Thymus (tissue), 11 donors: ENCODE measurements at regions not wholly inside any gene's neighbourhood (a gene's known extent, or its start where the extent isn't known, plus 50 kb on each side); places are given as distances from the start of the nearest gene placed in this dataset.

ENCODE experiments used
- DNase-seq, 9 donors: peaks; one replicate each; pipeline ENCODE4 v3.0.0-alpha.2; 2013; ENCODE audit warnings: low spot score in 9 of 9, low read depth in 6 of 9, missing footprints in 1 of 9
- H3K27ac ChIP-seq, 2 donors: one replicate each; pipeline ENCODE4 v1.5.1; 2013; ENCODE audit warnings: control low read depth in 1 of 2, low read depth in 1 of 2, low read length in 1 of 2, mild to moderate bottlenecking in 1 of 2, moderate library complexity in 1 of 2
- H3K27me3 ChIP-seq, 2 donors: one replicate each; pipeline ENCODE4 v1.5.1; 2013; ENCODE audit warnings: low read length in 1 of 2; ENCODE audit not compliant: control insufficient read depth in 2 of 2, insufficient read depth in 1 of 2
- H3K36me3 ChIP-seq, 2 donors: one replicate each; pipeline ENCODE4 v1.5.1; 2013; ENCODE audit warnings: low read length in 1 of 2, mild to moderate bottlenecking in 1 of 2, moderate library complexity in 1 of 2; ENCODE audit not compliant: control insufficient read depth in 2 of 2, insufficient read depth in 2 of 2
- H3K4me1 ChIP-seq, 2 donors: one replicate each; pipeline ENCODE4 v1.5.1; 2013; ENCODE audit warnings: low read length in 2 of 2; ENCODE audit not compliant: control insufficient read depth in 2 of 2, insufficient read depth in 2 of 2
- H3K4me3 ChIP-seq, 2 donors: one replicate each; pipeline ENCODE4 v1.5.1; 2013; ENCODE audit warnings: low read length in 2 of 2, control low read depth in 1 of 2, mild to moderate bottlenecking in 1 of 2
- H3K9me3 ChIP-seq, 2 donors: one replicate each; pipeline ENCODE4 v1.5.1; 2013; ENCODE audit warnings: low read length in 1 of 2, mild to moderate bottlenecking in 1 of 2; ENCODE audit not compliant: control insufficient read depth in 2 of 2, insufficient read depth in 1 of 2
- WGBS: extraction: QIAGEN DNeasy Blood & Tissue Kit; methylation state at CpG from one replicate; pipeline ENCODE4 v1.1.7; 2013; 5-methylcytosine and 5-hydroxymethylcytosine counted together
- donor health status: healthy.

DNA sequence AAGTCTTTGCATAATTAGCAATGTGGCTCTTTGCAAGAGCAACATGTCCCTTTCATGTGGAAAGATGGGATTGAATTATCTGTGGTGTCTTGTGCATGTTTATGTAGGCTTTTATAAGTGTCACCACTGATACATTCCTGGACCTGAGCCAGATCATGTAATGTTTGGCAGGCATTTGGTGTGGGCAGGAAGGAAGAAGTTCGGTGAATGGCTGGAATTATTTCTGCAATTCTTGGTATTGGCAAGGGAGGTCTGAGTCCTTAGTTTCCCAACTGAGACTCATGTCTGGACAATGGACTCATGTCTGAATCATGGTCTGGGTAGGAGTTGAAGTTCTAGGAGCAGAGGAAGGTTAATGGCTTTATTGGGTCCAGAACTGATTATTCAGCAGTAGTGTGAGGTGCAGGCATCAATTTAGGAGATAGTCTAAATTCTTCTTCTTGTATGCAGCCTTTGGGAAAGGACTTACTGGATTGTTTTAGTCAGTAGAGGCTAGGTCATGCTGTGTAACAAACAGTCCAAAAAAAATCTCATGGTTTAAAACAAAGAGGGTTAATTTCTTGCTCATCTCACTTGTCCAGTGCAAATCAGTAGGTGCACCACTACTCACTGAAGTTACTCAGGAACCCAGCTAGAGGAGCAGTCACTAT lies 186.5 kb upstream of the LHX5 start:
- Histone ChIP-seq H3K4me1 (no peaks in the 10 kb centered on the region), H3K36me3 (no peaks in the 10 kb centered on the region), H3K9me3 (peaks cover 0 to 2% of the 10 kb centered on the region in 2 donors), H3K27ac (no peak overlapping the region), H3K4me3 (no peak overlapping the region), H3K27me3 (no peaks in the 10 kb centered on the region)
- 61% methylated on average over 1 of the region's 1 CpG for whole genome bisulfite sequencing
- DNase-seq: no peak

DNA sequence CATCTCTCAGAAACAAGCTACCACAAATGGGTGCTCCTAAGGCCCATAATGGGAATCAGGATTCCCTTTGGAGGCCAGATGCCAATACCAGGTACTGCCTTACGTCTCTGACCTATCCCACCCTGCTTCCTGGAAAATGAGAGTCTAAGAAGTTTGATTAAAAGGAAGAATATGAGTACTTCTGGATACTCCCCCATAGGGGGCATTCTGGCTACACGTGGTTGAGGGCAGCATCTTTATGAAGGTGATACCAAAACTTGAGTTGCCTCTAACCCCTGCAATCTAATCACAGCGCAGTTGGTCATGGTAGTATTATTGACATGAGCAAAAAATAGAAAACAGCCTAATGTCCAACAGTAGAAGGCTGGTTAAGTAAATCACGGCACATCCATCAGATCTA lies 184.2 kb upstream of the LHX5 start:
- Histone ChIP-seq H3K4me1 (no peaks in the 10 kb centered on the region), H3K4me3 (no peak overlapping the region), H3K27ac (no peak overlapping the region), H3K27me3 (no peaks in the 10 kb centered on the region), H3K36me3 (no peaks in the 10 kb centered on the region), H3K9me3 (peaks cover 0 to 2% of the 10 kb centered on the region in 2 donors)
- no peak for DNase-seq
- WGBS: 62% methylated on average over 4 of the region's 4 CpGs

DNA sequence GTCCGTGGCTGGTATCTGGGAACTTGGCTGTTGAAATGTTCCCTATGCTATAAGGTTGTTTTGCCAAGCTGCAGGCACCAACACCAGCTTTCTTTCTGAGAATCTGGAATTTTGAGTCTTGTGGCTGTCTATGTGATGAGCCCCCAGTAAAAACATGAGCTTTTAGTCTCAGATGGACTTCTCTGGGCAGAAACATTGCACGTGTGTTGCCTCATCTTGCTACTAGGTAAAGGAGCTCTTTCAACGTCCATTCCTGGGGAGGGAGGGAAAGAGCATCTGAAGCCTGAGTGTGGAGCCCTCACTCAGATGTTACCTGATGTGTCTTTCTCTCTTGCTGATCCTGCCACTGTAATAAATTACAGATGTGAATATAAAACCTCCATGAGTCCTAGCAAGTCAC lies 183.8 kb upstream of the LHX5 start:
- Histone ChIP-seq H3K36me3 (no peaks in the 10 kb centered on the region), H3K4me3 (no peak overlapping the region), H3K4me1 (no peaks in the 10 kb centered on the region), H3K27me3 (no peaks in the 10 kb centered on the region), H3K9me3 (peaks cover 0 to 2% of the 10 kb centered on the region in 2 donors), H3K27ac (no peak overlapping the region)
- no peak for DNase-seq
- 93% methylated on average over 3 of the region's 3 CpGs for WGBS

DNA sequence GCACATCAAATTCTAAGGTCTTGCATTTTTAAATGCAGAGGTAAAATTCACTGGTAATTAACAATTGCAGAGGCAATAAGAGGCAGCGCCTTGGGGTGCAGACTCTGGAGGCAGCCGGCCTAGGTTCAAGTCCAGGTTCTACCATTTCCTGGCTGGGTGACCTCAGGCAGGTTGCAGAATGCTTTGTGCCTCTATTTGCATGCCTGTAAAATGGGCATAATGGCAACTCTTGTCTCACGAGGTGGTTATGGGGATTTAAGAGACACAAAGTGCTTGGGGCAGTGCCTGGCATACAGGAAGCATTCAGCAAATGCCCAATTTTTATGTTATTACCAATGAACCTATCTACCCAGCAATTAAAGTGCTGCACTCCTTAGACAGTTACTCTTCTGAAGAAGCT lies 180.0 kb upstream of the LHX5 start:
- Histone ChIP-seq H3K9me3 (peaks cover 0 to 2% of the 10 kb centered on the region in 2 donors), H3K36me3 (no peaks in the 10 kb centered on the region), H3K4me3 (no peak overlapping the region), H3K27ac (no peak overlapping the region), H3K4me1 (no peaks in the 10 kb centered on the region), H3K27me3 (peaks cover 0 to 10% of the 10 kb centered on the region in 2 donors)
- no peak for DNase-seq
- WGBS: 73% methylated on average over 3 of the region's 3 CpGs

DNA sequence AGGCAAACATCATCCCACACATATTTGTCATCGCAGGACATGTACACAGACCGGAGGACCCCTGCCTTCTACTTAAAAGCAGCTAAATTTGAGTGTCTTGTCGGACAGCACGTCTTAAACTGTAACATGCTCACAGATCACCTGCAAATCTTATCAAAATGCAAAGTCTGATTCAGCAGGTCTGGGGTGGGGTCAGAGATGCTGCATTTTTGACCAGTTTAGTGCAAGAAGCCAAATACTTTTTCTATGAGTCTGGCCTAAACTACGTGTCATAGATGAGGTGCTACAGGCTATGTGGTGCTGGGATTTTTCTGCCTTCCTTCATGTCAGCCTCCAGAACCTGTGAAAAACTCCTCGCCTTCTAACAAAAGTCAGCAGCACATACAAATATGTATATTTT lies 178.8 kb upstream of the LHX5 start:
- Histone ChIP-seq H3K9me3 (peaks cover 0 to 2% of the 10 kb centered on the region in 2 donors), H3K36me3 (no peaks in the 10 kb centered on the region), H3K27ac (no peak overlapping the region), H3K4me3 (no peak overlapping the region), H3K27me3 (peaks cover 0 to 12% of the 10 kb centered on the region in 2 donors), H3K4me1 (no peaks in the 10 kb centered on the region)
- 90% methylated on average over 6 of the region's 6 CpGs for WGBS
- no peak for DNase-seq

DNA sequence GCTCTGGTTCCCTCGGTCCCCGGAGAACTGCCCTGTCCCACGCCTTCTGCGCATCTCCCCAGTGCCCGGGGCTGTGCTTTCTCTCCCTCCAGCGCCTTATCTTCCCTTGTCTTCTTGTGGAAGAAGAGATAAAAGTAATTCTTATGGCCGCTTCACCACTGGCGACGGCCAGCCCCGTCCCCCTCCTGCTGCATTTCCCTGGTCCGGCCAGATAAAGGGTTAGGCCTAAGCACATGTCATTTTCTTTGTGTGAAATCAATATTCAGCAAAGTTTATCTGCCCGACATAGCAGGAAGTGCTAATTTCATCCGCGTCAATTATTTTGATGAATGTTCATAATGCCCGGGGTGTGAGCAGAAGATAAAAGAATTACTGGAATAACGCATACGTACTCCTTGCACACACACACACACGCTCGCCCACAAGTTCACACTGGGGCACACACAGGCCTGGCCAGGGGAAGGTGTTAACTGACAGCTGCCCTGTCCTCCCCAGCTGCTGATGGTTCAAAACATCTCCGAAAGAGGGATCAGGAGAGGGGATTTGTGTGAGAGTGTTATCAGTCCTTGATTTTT lies 177.7 kb upstream of the LHX5 start:
- WGBS: 50% methylated on average over 20 of the region's 20 CpGs
- Histone ChIP-seq H3K9me3 (peaks cover 0 to 2% of the 10 kb centered on the region in 2 donors), H3K36me3 (no peaks in the 10 kb centered on the region), H3K27ac (no peak overlapping the region), H3K27me3 (peaks cover 0 to 14% of the 10 kb centered on the region in 2 donors), H3K4me3 (no peak overlapping the region), H3K4me1 (no peaks in the 10 kb centered on the region)
- DNase-seq: no peak

DNA sequence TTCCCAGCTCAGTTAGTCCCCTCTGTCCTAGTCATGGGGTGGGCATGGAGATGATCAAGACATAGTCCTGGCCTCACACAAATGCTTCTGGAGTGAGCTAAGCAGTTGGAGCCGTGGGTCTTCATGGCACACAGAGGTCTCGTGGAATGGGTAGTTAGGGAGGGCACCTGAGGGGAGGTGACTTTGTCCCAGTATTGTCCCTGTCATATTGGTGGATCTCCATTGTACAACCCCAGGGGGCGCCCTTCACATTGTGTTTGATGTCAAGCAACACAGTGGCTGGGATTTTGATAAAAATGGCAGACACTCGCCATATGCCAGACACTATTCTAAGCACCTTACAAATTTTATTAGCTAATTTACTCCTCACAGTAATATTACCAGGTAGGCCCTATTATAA lies 175.4 kb upstream of the LHX5 start:
- H3K4me1 ChIP-seq: no peaks in the 10 kb centered on the region
- 81% methylated on average over 4 of the region's 4 CpGs for WGBS
- no peak overlapping the region for H3K4me3 ChIP-seq
- H3K36me3 ChIP-seq: no peaks in the 10 kb centered on the region
- no peak for DNase-seq
- peaks cover 0 to 14% of the 10 kb centered on the region in 2 donors for H3K27me3 ChIP-seq
- H3K9me3 ChIP-seq: no peaks in the 10 kb centered on the region
- H3K27ac ChIP-seq: no peak overlapping the region

DNA sequence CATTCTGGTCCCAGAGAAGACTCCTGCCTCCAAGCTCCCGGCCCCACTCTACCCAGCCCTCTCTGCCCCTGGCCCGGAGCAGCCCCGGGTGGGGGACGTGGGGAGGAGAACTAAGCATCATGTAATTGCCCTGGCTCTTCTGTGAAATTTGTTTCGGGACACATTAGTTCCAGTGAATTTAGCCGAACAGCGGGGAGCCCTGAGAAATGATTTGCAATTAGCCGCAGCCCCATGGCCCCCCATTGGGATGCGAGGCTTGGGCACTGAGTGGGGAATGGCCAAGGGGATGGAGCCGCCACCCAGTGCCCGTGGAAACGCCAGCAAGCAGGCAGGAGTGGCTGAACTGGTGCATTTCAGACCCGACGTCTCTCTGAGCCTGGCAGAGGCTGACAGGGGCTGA lies 173.9 kb upstream of the LHX5 start:
- Histone ChIP-seq H3K27me3 (peaks cover 0 to 18% of the 10 kb centered on the region in 2 donors), H3K36me3 (no peaks in the 10 kb centered on the region), H3K4me3 (no peak overlapping the region), H3K4me1 (no peaks in the 10 kb centered on the region), H3K27ac (no peak overlapping the region), H3K9me3 (no peaks in the 10 kb centered on the region)
- DNase-seq: no peak
- WGBS: 36% methylated on average over 14 of the region's 14 CpGs

DNA sequence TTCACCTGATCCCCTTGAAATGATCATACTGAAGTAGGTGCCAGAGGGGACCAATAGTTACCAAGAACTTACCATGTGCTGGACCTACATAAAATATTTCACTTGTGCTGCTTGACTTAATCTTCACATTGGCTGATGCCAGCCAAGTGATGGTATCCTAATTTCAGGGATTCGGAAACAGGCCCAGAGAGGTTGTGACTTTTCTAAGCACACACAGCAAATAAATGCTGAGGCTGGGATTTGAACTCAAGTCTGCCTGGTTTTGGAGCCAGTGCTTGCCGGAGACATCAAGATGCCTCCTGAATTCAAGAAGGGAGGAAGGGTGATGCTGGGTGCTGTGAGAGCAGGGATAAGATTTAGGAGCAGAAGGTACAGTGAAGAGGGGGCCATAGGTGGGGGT lies 173.5 kb upstream of the LHX5 start:
- H3K4me1 ChIP-seq: no peaks in the 10 kb centered on the region
- H3K4me3 ChIP-seq: no peak overlapping the region
- H3K27ac ChIP-seq: no peak overlapping the region
- peaks cover 0 to 18% of the 10 kb centered on the region in 2 donors for H3K27me3 ChIP-seq
- H3K36me3 ChIP-seq: no peaks in the 10 kb centered on the region
- 70% methylated on average over 2 of the region's 2 CpGs for WGBS
- no peak for DNase-seq
- H3K9me3 ChIP-seq: no peaks in the 10 kb centered on the region
